GM18511 (cell line): ENCODE measurements at regions not wholly inside any gene's neighbourhood (a gene's known extent, or its start where the extent isn't known, plus 50 kb on each side); places are given as distances from the start of the nearest gene placed in this dataset.
"Not testable (repeated sequence)": the region's sequence is repeated elsewhere in the genome, so short reads cannot be mapped to it uniquely, and the experiment has no call there.

Experiments
- ATAC-seq: cut with Tn5 transposase; IDR thresholded peaks from one replicate; pipeline ENCODE4 v1.9.1; 2021; ENCODE audit warnings: mild to moderate bottlenecking, moderate library complexity; ENCODE audit not compliant: unreplicated experiment

GRCh38 chr1:172795741-172796140 lies 136.8 kb downstream of the FASLG start:
- ATAC-seq, result no peak

GRCh38 chr1:172799804-172800203 lies 140.9 kb downstream of the FASLG start:
- ATAC-seq, result not testable (repeated sequence)

DNA sequence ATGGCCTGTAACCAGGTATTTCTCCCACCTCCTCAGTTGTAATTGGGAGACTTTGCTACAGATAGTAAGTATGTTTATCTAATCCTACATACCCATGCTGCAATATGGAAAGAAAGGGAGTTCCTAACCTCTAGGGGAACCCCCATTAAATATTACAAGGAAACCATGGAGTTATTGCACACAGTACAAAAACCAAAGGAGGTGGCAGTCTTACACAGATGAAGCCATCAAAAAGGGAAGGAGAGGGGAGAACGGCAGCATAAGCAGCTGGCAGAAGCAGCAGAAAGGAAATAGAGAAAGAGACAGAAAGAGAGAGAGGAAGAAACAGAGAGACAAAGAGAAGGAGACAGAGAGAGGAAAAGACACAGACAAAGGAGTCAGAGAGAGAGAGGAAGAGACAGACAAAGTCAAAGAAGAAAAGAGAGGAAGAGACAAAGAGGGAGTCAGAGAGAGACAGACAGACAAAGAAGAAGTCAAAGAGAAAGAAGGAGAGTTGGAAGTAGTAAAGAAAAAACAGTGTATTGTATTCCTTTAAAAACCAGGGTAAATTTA lies 142.9 kb downstream of the FASLG start:
- ATAC-seq, result no peak

DNA sequence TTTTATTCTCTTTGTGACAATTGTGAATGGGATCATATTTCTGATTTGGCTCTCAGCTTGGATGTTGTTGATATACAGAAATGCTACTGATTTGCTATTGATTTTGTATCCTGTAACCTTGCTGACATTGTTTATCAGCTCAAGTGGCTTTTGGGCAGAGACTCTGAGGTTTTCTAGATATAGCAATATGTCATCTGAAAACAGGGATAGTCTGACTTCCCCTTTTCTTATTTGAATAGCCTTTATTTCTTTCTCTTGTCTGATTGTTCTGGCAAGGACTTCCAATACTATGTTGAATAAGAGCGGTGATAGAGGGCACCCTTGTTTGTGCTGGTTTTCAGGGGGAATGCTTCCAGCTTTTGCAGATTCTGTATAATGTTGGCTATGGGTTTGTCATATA lies 150.8 kb downstream of the FASLG start:
- no peak for ATAC-seq

DNA sequence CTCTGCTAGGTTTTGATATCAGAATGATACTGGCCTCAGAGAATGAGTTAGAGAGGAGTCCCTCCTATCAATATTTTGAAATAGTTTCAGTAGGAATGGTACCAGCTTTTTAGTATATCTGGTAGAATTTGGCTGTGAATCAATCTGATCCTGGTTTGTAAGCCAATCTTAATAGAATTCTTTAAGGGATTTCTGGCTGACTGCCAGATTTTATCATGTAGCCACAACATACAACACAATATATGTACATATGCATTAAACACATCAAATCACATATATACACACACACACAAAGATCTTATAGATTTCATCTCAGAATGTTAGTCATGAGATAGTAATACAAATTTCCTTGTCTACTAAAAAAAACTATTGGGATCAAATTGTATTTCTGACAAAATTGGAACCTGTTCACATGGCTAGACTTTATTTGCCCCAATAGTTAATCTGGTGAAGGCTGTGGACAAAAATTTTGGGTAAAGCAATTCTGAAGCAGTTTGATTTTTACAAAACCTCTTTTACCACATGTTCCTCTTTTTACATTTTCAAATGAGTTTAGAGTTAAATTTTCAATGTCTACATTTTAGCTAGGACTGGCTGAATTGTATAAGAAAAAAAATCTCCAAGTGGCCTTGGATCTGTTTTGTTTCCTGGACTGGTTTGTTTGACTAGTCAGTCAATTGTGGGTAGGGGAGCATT lies 151.7 kb downstream of the FASLG start:
- ATAC-seq, result no peak

GRCh38 chr1:172811694-172812093 lies 152.8 kb downstream of the FASLG start:
- no peak for ATAC-seq

DNA sequence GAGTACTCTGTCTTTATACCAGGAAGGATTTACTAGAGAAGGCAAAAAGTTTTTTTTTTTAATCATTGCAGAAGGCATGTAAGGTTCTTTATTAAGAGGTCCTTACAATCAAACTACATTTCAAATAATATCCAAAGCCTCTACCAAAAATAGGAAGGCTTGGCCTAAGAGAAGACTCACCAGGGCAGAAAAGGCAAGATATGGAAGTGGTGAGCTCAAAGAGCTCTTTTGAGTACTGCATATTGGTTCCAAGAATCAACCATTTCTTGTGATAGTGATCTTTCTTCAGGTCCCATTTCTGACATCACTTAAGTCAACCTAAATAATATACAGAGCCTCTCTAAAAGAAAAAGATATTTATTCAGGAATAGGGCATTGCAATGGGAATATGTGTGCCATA lies 153.2 kb downstream of the FASLG start:
- no peak for ATAC-seq

DNA sequence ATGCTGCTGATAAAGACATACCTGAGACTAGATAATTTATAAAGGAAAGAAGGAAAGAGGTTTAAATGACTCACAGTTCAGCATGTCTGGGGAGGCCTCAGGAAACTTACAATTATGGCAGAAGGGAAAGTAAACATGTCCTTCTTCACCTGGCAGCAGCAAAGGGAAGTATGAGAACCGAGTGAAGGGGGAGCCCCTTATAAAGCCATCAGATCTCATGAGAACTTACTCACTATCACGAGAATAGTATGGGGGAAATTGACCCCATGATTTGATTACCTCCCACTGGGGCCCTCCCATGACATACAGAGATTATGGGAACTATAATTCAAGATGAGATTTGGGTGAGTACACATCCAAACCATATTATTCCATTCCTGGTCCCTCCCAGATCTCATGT lies 154.4 kb downstream of the FASLG start:
- no peak for ATAC-seq

DNA sequence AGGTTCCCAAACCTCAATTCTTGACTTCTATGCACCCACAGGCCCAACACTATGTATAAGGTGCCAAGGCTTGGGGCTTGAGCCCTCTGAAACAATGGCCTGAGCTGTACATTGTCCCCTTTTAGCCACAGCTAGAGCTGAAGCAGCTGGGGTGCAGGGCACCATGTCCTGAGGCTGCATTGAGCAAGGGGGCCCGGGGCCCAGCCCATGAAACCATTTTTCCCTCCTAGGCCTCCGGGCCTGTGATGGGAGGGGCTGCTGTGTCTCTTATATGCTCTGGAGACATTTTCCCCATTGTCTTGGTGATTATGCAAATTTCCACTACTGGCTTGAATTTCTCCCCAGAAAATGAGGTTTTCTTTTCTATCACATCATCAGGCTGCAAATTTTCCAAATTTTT lies 155.5 kb downstream of the FASLG start:
- no peak for ATAC-seq

DNA sequence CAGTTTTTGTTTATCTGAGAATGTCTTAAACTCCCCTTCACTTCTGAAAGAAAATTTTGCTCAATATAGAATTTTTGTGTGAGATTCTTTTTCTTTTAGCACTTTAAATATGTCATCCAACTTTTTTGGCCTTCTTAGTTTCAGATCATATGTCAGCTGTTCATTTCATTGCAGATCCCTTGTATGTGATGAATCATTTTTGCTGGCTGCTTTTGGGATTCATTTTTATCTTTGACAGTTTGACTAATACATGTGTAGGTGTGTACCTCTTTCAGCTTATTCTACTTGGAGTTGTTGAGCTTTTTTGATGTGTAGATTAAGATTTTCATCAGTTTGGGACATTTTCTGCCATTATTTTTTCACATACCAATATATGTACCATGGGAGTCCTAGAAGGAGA lies 156.8 kb downstream of the FASLG start:
- ATAC-seq, result no peak

DNA sequence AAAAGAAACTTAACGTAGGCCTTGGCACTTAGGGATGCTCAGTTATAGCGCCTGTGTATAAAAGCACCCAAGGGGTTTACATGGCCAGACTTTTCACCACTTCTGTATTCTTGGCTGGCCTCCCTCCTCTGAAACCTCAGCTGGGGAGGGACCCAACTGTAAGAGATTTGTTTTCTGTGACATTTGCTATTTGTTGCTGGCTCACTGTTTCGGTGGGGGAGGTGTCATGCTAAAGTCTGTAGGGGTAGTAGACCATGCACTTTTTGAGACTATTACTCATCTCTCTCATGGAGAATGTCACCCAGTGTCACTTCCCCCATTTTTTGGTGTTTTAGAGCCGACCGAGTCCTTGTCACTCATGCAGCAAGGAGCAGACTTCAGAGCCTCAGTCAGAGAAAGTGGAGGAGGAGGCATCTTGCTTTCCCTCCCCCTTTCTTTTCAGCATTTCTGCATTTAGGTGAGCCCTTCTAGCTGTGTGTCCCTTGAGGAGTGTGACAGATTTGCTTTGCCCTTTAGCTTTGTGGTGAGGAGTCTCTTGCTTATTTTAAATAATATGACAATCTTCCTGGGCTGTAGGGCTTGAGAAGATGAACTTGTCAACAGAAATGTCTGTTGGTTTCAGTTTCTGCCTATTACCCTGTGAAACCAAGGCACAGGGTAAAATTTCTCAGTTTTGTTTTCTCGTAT lies 160.1 kb downstream of the FASLG start:
- ATAC-seq, result peak; percentile 92

GRCh38 chr1:172820475-172821158 lies 161.7 kb downstream of the FASLG start:
- ATAC-seq, result no peak

DNA sequence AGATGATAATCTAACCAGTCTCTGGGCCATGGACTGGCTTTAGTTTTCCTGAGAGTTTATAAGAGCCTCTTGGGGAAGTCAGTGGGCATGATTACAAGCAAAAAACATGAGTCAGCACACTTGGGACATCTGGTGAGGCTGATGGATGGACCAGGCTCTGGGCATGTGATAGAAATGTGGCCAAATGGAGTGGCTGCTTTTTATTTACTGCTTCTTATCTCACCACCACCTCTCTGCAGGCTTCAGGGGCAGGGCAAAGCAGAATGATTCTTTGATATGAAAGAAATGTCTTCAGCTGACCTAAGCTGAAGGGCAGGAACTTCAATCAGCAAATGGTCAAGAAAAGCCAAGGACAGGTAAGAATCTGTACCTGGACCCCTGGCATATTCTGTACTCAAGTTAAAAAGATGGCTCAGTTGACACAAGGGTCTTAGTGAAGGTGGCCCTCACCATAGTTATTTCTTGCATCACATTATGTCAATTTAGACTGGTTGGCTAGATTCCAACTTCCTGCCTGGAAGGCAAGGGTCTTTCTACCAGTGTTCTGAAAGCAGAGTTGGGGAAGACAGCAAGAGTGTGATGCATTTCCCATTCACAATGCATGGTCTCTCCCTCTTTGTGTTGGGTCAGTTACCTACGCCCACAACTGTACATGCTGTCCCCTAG lies 162.8 kb downstream of the FASLG start:
- no peak for ATAC-seq

DNA sequence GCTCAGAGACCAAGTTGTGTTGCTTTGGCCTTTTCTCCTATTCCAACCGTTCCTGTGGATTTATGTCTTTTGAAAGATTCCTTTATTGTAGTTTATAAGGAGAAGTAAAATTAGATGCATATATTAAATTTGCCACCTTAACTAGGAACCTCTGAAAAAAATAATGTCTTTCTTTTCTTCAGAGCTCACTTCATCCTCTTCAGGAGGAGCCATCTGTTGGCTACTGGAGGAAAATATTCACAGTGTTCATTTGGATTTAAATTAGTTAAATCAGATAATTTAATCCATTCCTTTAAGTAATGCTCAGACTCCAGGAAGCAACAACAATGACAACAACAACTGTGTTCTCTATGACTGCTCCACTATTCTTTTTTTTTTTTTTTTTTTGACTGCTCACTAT lies 164.0 kb downstream of the FASLG start:
- no peak for ATAC-seq

GRCh38 chr1:172823534-172823933 lies 164.6 kb downstream of the FASLG start:
- no peak for ATAC-seq

DNA sequence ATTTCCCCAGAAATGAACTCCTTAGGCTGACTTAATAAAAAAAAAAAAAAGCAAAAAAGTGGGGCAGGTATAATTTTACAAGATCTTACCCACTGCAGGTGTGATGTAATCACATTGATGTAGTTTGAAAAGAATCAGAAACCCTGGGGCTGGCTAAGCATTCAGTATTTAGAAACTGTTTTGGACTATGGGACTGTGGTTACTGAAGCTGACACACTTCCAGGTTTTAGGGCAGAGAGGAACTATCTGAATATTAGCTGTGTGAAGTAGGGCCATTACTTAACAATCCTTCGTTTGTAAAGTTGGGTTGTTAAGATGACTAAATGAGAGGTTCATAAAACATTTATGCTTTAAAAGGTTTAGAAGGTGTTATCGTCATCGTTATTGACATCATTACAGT lies 165.3 kb downstream of the FASLG start:
- no peak for ATAC-seq

GRCh38 chr1:172826096-172826741 lies 167.3 kb downstream of the FASLG start:
- peak; percentile 68 for ATAC-seq

- no peak for ATAC-seq
Observed at GRCh38 chr1:172827301-172827700, 168.4 kb downstream of the FASLG start.

DNA sequence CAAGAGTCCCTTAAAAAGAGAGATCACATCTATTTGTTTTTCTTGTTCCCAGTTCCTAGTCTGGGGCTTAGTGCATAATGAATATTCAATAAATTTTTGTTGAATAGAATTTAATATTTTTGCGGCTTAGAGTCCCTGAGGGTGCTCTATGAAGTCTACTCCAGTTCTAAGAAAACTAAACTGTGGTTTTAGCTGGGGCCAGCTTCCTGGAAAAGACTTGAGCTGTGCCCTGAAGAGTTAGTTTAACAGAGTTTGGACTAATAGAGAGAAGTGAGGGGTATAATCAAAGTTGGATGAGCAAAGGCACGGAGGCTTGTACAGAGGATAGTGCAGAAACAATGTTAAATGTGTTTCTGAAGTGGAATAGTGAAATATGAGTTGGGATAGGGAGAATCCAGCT lies 168.9 kb downstream of the FASLG start:
- ATAC-seq, result no peak

GRCh38 chr1:172832006-172832725 lies 173.3 kb downstream of the FASLG start:
- no peak for ATAC-seq
